ENCODE measurements at regions not wholly inside any gene's neighbourhood (a gene's known extent, or its start where the extent isn't known, plus 50 kb on each side); places are given as distances from the start of the nearest gene placed in this dataset.

- Histone ChIP-seq H3K4me3 (ENCODE audit: low read depth in 2 of 2, low read length in 1 of 2) (no peak overlapping the region), H3K4me2 (peak overlapping the region; percentile 73; the same call in 1 of the 2 replicates), H4K20me1 (ENCODE audit: insufficient read depth) (no peaks in the 10 kb centered on the region), H3K79me2 (ENCODE audit: insufficient read depth) (no peaks in the 10 kb centered on the region), H3F3A (replicated peaks; ENCODE audit: insufficient read depth) (no peaks in the 10 kb centered on the region), H3K27me3 (ENCODE audit: insufficient read depth) (peaks cover 60% of the 10 kb centered on the region), H3K27ac (ENCODE audit: low read depth in 2 of 2, low read length in 1 of 2) (no peak overlapping the region), H3K9ac (no peak overlapping the region), H3K4me1 (ENCODE audit: control insufficient read depth in 1 of 2, insufficient read depth in 2 of 2, low read depth in 1 of 2, low read length in 1 of 2) (peaks cover 0 to 9% of the 10 kb centered on the region in 2 experiments; a peak in 1 of 4 replicates), H3K36me3 (replicated peaks in 1 of 2; ENCODE audit: control insufficient read depth in 1 of 2, insufficient read depth in 2 of 2, low read length in 1 of 2) (no peaks in the 10 kb centered on the region), H3K9me2 (no peaks in the 10 kb centered on the region), H3K9me3 (no peaks in the 10 kb centered on the region), H2AFZ (ENCODE audit: low read depth) (no peak overlapping the region)
- WGBS (ENCODE audit: low lambda C conversion rate), result 82% methylated on average over 6 of the region's 10 CpGs
- DNase-seq, result no peak
- ChIA-PET POLR2A (no interaction called here), CTCF (interaction anchor here (1.0 to 3.1 kb wide), 6 partner anchors 9 to 254 kb away, joined by 3 to 12 read pairs (median 4); no protein-coding TSS in a partner anchor)
- TF ChIP-seq POLR2AphosphoS5 (IDR thresholded peaks at IDR 0.05; ENCODE audit: low read depth, low read length), result no peak
- TF ChIP-seq JUND (IDR thresholded peaks at IDR 0.05), result no peak
- TF ChIP-seq USF2 (IDR thresholded peaks at IDR 0.05; ENCODE audit: borderline replicate concordance, low read depth, low read length), result no peak
- TF ChIP-seq GABPA (IDR thresholded peaks at IDR 0.05; ENCODE audit: low read depth), result no peak
- TF ChIP-seq TEAD4 (IDR thresholded peaks at IDR 0.05; ENCODE audit: borderline replicate concordance, insufficient read depth), result no peak
- no peak for TF ChIP-seq RFX5 (IDR thresholded peaks at IDR 0.05; ENCODE audit: low read length)
- no peak for TF ChIP-seq EZH2phosphoT487 (IDR thresholded peaks at IDR 0.05; ENCODE audit: borderline replicate concordance, low read depth)
- no peak for TF ChIP-seq NRF1 (IDR thresholded peaks at IDR 0.05; ENCODE audit: low read depth, low read length)
- no peak for TF ChIP-seq SIN3A (IDR thresholded peaks at IDR 0.05; ENCODE audit: borderline replicate concordance, low read depth, low read length)
- TF ChIP-seq FOXJ3 (CRISPR knock-in tag; IDR thresholded peaks at IDR 0.05), result no peak
Observed at GRCh38 chr12:132407992-132408391, 78.6 kb upstream of the GALNT9 start.

- H3K36me3 ChIP-seq (replicated peaks in 1 of 2; ENCODE audit: control insufficient read depth in 1 of 2, insufficient read depth in 2 of 2, low read length in 1 of 2), result no peaks in the 10 kb centered on the region
- TF ChIP-seq RFX5 (IDR thresholded peaks at IDR 0.05; ENCODE audit: low read length) (no peak), ELF1 (IDR thresholded peaks at IDR 0.05) (no peak), FOSL2 (IDR thresholded peaks at IDR 0.05; ENCODE audit: borderline replicate concordance, low read depth) (no peak), GABPA (IDR thresholded peaks at IDR 0.05; ENCODE audit: low read depth) (no peak), MXI1 (IDR thresholded peaks at IDR 0.05; ENCODE audit: low read depth, low read length) (no peak), TAF1 (IDR thresholded peaks at IDR 0.05; ENCODE audit: borderline replicate concordance, low read depth, low read length) (no peak), USF2 (IDR thresholded peaks at IDR 0.05; ENCODE audit: borderline replicate concordance, low read depth, low read length) (no peak), POLR2AphosphoS5 (IDR thresholded peaks at IDR 0.05; ENCODE audit: low read depth, low read length) (no peak), FOXJ3 (CRISPR knock-in tag; IDR thresholded peaks at IDR 0.05) (no peak), EZH2phosphoT487 (IDR thresholded peaks at IDR 0.05; ENCODE audit: borderline replicate concordance, low read depth) (no peak), FOXM1 (IDR thresholded peaks at IDR 0.05; ENCODE audit: low read depth) (no peak), YY1 (IDR thresholded peaks at IDR 0.05; ENCODE audit: low read depth) (no peak), NRF1 (IDR thresholded peaks at IDR 0.05; ENCODE audit: low read depth, low read length) (no peak), RAD21 (IDR thresholded peaks at IDR 0.05; ENCODE audit: low read length) (no peak), GATA2 (CRISPR knock-in tag; IDR thresholded peaks at IDR 0.05) (no peak), SIN3A (IDR thresholded peaks at IDR 0.05; ENCODE audit: borderline replicate concordance, low read depth, low read length) (no peak)
- TF ChIP-seq, protein P1, sequence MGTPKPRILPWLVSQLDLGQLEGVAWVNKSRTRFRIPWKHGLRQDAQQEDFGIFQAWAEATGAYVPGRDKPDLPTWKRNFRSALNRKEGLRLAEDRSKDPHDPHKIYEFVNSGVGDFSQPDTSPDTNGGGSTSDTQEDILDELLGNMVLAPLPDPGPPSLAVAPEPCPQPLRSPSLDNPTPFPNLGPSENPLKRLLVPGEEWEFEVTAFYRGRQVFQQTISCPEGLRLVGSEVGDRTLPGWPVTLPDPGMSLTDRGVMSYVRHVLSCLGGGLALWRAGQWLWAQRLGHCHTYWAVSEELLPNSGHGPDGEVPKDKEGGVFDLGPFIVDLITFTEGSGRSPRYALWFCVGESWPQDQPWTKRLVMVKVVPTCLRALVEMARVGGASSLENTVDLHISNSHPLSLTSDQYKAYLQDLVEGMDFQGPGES (IDR thresholded peaks at IDR 0.05; ENCODE audit: low read depth, low read length), result no peak
- TF ChIP-seq, protein P2, sequence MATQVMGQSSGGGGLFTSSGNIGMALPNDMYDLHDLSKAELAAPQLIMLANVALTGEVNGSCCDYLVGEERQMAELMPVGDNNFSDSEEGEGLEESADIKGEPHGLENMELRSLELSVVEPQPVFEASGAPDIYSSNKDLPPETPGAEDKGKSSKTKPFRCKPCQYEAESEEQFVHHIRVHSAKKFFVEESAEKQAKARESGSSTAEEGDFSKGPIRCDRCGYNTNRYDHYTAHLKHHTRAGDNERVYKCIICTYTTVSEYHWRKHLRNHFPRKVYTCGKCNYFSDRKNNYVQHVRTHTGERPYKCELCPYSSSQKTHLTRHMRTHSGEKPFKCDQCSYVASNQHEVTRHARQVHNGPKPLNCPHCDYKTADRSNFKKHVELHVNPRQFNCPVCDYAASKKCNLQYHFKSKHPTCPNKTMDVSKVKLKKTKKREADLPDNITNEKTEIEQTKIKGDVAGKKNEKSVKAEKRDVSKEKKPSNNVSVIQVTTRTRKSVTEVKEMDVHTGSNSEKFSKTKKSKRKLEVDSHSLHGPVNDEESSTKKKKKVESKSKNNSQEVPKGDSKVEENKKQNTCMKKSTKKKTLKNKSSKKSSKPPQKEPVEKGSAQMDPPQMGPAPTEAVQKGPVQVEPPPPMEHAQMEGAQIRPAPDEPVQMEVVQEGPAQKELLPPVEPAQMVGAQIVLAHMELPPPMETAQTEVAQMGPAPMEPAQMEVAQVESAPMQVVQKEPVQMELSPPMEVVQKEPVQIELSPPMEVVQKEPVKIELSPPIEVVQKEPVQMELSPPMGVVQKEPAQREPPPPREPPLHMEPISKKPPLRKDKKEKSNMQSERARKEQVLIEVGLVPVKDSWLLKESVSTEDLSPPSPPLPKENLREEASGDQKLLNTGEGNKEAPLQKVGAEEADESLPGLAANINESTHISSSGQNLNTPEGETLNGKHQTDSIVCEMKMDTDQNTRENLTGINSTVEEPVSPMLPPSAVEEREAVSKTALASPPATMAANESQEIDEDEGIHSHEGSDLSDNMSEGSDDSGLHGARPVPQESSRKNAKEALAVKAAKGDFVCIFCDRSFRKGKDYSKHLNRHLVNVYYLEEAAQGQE (IDR thresholded peaks at IDR 0.05; ENCODE audit: low read depth, low read length), result no peak
- H3K4me3 ChIP-seq (ENCODE audit: low read depth in 2 of 2, low read length in 1 of 2), result peak overlapping the region in 1 of 2 experiments; percentile 20; a peak in 1 of 4 replicates
- WGBS (ENCODE audit: low lambda C conversion rate), result 18% methylated on average over 10 of the region's 32 CpGs
- no peaks in the 10 kb centered on the region for H3F3A ChIP-seq (replicated peaks; ENCODE audit: insufficient read depth)
- peaks cover 0 to 9% of the 10 kb centered on the region in 2 experiments; a peak in 1 of 4 replicates for H3K4me1 ChIP-seq (ENCODE audit: control insufficient read depth in 1 of 2, insufficient read depth in 2 of 2, low read depth in 1 of 2, low read length in 1 of 2)
- H2AFZ ChIP-seq (ENCODE audit: low read depth), result no peak overlapping the region
- CTCF ChIA-PET, result interaction anchor here (1.0 to 3.1 kb wide), 6 partner anchors 9 to 254 kb away, joined by 3 to 12 read pairs (median 4); no protein-coding TSS in a partner anchor
- H3K27ac ChIP-seq (ENCODE audit: low read depth in 2 of 2, low read length in 1 of 2), result no peak overlapping the region
- H3K9me3 ChIP-seq, result no peaks in the 10 kb centered on the region
- H3K9me2 ChIP-seq, result no peaks in the 10 kb centered on the region
- peak overlapping the region; percentile 73; the same call in 1 of the 2 replicates for H3K4me2 ChIP-seq
- H4K20me1 ChIP-seq (ENCODE audit: insufficient read depth), result no peaks in the 10 kb centered on the region
- H3K9ac ChIP-seq, result no peak overlapping the region
- POLR2A ChIA-PET, result no interaction called here
- H3K27me3 ChIP-seq (ENCODE audit: insufficient read depth), result peaks cover 64% of the 10 kb centered on the region
- H3K79me2 ChIP-seq (ENCODE audit: insufficient read depth), result no peaks in the 10 kb centered on the region
- DNase-seq, result peak; percentile 73
Observed at GRCh38 chr12:132407451-132407961, 78.1 kb upstream of the GALNT9 start.
